HTR-8/SVneo (cell line): ENCODE measurements at regions not wholly inside any gene's neighbourhood (a gene's known extent, or its start where the extent isn't known, plus 50 kb on each side); places are given as distances from the start of the nearest gene placed in this dataset.

ENCODE experiments used
- DNase-seq: peaks from one replicate; pipeline ENCODE4 v3.0.0; 2011; ENCODE audit warnings: low spot score, mixed read lengths; ENCODE audit not compliant: insufficient read length
- FAIRE-seq: peaks from 2 replicates; lab custom pipeline; 2011; peaks lifted over from hg19 to GRCh38; lab: Jason Lieb, UNC

- DNase-seq = no peak
- no peak for FAIRE-seq
Measured at GRCh38 chr12:3336606-3337311, 154.2 kb upstream of the PRMT8 start.

GRCh38 chr12:3337944-3338343 lies 153.1 kb upstream of the PRMT8 start:
- no peak for DNase-seq
- FAIRE-seq = no peak

GRCh38 chr12:3339221-3339620 lies 151.8 kb upstream of the PRMT8 start:
- no peak for DNase-seq
- no peak for FAIRE-seq

- no peak for DNase-seq
Measured at GRCh38 chr12:3341594-3341993, 149.4 kb upstream of the PRMT8 start.

GRCh38 chr12:3342051-3342450 lies 149.0 kb upstream of the PRMT8 start:
- DNase-seq = peak; percentile 65
- peak; percentile 4 for FAIRE-seq

More at GRCh38 chr12:3341594-3341993, 149.4 kb upstream of the PRMT8 start:
- no peak for FAIRE-seq

GRCh38 chr12:3348055-3348454 lies 142.9 kb upstream of the PRMT8 start:
- no peak for DNase-seq
- no peak for FAIRE-seq

- FAIRE-seq (peak; percentile 76), DNase-seq (no peak)
Measured at GRCh38 chr12:3350432-3350831, 140.6 kb upstream of the PRMT8 start.

GRCh38 chr12:3351731-3352130 lies 139.3 kb upstream of the PRMT8 start:
- FAIRE-seq = no peak
- DNase-seq = no peak

- FAIRE-seq (peak; percentile 20), DNase-seq (no peak)
Measured at GRCh38 chr12:3352230-3352629, 138.8 kb upstream of the PRMT8 start.

- FAIRE-seq = no peak
- DNase-seq = no peak
Measured at GRCh38 chr12:3353621-3354020, 137.4 kb upstream of the PRMT8 start.

GRCh38 chr12:3354586-3354985 lies 136.4 kb upstream of the PRMT8 start:
- no peak for FAIRE-seq

GRCh38 chr12:3355378-3355900 lies 135.6 kb upstream of the PRMT8 start:
- FAIRE-seq (no peak), DNase-seq (no peak)

More at GRCh38 chr12:3354586-3354985, 136.4 kb upstream of the PRMT8 start:
- DNase-seq = no peak

GRCh38 chr12:3357950-3358525 lies 133.0 kb upstream of the PRMT8 start:
- FAIRE-seq = no peak
- no peak for DNase-seq

GRCh38 chr12:3359478-3359877 lies 131.5 kb upstream of the PRMT8 start:
- FAIRE-seq (no peak), DNase-seq (no peak)

- FAIRE-seq (no peak), DNase-seq (no peak)
Measured at GRCh38 chr12:3361146-3361545, 129.9 kb upstream of the PRMT8 start.

- DNase-seq (no peak), FAIRE-seq (no peak)
Measured at GRCh38 chr12:3362737-3363136, 128.3 kb upstream of the PRMT8 start.

- no peak for DNase-seq
- FAIRE-seq = no peak
Measured at GRCh38 chr12:3363608-3364007, 127.4 kb upstream of the PRMT8 start.

- DNase-seq (no peak), FAIRE-seq (no peak)
Measured at GRCh38 chr12:3364226-3364625, 126.8 kb upstream of the PRMT8 start.

- DNase-seq (no peak), FAIRE-seq (no peak)
Measured at GRCh38 chr12:3364661-3365462, 126.1 kb upstream of the PRMT8 start.

- FAIRE-seq (no peak), DNase-seq (no peak)
Measured at GRCh38 chr12:3365463-3366411, 125.3 kb upstream of the PRMT8 start.
